ENCODE measurements at regions not wholly inside any gene's neighbourhood (a gene's known extent, or its start where the extent isn't known, plus 50 kb on each side); places are given as distances from the start of the nearest gene placed in this dataset.

- TF ChIP-seq EP300 (IDR thresholded peaks at IDR 0.05) (no peak), CTCF (IDR thresholded peaks at IDR 0.05) (no peak), POLR2A (IDR thresholded peaks at IDR 0.05) (no peak)
These were observed 458.2 kb upstream of the KLF6 start for GRCh38 chr10:4243169-4243568.

Measured in sigmoid colon (tissue), 4 donors.